GM19035 (cell line): ENCODE measurements at regions not wholly inside any gene's neighbourhood (a gene's known extent, or its start where the extent isn't known, plus 50 kb on each side); places are given as distances from the start of the nearest gene placed in this dataset.
"Not testable (repeated sequence)": the region's sequence is repeated elsewhere in the genome, so short reads cannot be mapped to it uniquely, and the experiment has no call there.

ENCODE experiments used
- ATAC-seq: cut with Tn5 transposase; IDR thresholded peaks from one replicate; pipeline ENCODE4 v1.9.1; 2021; ENCODE audit not compliant: unreplicated experiment

DNA sequence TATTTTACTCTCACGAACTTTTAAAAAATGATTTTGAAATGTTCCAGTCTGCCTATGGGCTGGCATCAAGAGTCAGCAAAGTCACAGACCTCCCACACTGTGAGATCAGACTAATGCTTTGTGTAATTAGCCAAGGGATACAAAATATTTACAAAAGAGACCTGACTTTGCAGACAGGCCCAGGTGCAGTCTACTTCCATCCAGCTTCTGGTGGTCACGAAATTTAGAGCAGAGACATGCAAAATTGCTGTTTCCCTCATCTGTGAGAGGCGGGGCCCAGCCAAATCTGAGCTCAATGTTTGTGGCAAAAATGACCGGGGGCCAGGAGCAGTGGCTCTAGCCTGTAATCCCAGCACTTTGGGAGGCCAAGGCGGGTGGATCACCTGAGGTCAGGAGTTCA is 82.5 kb upstream of the PITRM1 start:
- ATAC-seq, result no peak

DNA sequence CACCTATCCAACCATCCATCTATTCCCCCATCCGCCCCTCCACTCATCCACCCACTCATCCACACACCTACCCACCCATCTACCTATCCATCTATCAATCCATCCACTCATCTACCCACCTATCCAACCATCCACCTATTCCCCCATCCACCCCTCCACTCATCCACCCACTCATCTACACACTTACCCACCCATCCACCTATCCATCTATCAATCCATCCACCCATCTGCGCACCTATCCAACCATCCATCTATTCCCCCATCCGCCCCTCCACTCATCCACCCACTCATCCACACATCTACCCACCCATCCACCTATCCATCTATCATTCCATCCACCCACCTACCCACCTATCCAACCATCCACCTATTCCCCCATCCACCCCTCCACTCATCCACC is 81.4 kb upstream of the PITRM1 start:
- ATAC-seq, result not testable (repeated sequence)

DNA sequence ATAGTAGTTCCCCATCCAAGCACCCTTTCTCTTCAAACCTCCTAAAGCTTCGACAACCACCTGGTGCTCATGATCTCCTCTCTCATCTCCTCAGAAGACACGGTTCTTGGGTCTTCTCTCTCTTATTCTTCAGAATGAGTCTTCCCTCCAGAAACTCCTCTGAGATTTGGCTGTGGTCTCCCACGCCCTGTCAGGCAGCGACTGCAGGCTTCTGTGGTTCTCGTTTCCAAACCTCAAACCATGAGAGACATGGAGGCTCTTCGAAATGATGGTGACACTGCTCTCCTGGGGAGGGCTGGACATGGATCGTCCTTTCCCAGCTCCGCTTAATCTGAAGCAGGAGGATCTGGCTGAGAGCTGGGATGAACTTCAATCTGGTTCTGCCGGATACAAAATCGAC is 78.6 kb upstream of the PITRM1 start:
- no peak for ATAC-seq

DNA sequence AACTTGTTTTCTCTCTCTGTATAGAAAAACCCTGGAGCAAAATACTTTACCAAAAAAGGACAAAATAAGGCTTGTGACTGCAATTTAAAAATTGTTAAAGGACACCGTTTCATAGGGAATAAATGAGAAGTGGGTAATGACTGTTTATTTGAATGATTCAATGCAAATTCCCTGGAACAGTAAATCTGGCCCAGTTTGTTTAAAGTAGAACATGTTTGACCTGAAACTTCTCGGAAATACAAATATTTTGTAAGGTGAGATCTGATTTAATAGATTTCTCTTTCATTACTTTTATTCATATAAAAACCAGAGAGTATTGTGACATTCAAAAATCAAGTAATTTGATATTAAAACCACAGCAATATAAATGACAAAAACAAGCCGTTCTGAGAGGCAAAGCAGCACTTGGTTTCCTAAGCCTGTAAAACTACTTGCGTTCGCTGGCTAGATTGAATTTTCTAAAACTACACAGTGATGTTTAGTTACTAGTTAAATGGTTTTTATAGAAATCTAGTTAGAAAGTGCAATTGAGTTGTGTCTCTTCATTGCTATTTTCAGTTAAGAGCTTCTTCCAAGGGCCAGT is 76.8 kb upstream of the PITRM1 start:
- no peak for ATAC-seq

DNA sequence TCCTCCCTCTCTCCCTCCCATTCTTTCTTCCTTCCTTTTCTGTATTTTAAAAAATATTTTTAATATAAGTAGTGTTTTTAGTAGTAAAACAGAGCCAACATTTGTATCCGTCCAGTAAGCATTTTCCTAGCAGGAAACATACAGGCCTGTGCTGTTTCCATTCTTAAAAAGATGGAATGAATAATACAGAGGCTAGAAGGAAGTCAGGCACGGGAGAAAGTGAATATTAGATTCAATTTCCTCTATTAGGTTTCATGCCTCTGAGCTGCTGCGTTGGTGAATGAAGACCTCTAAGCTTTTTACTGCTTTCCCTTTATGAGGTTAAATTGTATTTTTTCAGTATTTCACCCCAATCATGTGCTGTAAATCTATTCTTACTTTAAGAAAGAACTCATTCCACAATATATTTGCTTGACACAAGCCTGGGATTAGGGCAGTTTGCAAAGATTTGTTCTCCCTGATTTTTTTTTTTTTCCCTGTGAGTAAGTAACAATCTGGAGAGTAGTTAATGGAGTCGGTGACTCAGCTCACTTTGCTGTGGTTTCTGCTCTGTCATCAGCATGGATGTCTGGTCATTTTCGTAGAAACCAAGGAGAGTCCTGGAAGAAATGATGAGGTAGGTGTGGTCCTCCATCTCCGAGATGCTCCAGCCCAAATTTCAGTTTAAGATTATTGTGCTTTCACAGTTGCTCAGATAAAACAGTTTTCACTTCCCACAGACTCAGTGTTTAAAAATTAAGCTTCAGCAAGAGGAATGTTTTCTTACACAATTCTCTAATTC is 76.1 kb upstream of the PITRM1 start:
- no peak for ATAC-seq

DNA sequence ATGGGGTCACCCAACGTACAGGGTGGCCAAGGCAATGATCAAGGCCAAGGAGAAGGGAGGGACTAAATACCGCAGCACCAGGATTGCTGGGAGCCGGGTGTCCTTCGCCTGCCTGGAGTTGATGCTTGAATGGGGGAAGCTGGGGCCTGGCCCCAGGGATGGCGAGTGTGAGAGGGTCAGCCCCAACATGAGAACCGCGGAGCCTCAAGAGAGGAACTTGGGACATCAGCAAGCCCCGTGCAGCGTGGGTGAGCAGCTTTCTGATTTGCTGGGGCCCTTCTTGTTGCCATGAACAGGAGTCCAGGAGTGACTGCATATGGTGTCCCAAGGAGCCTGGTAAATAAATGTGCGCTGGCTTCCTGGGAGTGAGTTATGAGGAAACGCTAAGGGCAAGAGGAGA is 72.8 kb upstream of the PITRM1 start:
- ATAC-seq, result no peak

DNA sequence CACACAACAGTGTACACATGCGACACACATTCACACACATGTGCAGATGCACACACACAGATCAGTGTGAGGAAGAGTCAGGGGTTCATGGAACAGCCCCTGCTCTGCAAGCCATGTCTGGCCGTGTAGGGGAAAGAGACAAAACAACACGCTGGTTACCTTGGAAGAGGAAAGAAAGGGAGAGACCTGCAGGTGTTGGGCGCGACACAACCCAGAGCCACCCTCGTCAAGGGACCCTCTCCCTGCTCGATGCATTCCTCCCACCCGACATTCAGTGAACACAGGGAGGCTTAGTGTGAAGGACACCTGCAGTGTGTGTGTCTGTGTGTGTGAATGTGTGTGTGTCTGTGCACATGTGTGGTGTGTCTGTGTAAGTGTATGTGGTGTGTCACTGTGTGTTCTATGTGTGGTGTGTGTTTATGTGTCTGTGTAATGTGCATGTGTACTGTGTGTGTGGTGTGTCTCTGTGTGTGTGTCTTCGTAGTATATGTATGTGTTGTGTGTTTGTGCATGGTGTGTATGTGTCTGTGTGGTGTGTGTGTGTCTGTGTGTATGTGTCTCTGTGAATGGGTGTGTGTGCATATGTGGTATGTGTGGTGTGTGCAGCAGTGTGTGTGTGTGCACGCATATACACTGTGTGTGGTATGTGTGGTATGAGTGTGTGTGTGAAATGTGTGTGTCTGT is 69.5 kb upstream of the PITRM1 start:
- ATAC-seq, result no peak

DNA sequence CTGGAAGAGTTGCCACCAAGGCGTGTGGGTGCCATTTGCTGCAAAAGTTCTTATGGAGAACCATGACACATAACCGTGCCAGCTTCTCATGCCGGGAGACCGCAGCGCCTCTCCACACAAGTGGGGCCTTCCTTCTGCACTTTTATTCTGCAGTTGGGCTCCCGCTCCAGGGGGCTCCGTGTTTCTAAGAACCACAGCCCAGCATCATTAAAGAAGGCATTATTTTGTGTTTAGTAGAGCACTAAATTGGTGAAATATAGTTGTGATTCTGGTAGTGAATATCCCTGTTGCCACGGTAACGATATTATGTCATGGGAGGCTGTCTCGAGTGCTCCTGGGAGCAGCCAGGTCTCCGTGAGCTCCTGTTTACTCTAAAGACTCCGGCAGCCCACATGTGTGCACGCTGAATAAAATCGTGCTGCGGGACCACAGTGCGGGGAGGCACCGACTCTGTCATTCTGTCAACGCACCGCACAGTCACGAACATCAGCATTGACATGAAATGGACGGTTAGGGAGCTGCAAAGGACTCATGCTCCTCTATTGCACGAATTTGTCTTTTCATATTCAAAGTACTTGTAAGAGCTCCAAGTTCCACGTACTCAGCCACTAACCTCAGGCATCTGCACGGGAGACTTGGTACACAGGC is 68.8 kb upstream of the PITRM1 start:
- ATAC-seq, result no peak

DNA sequence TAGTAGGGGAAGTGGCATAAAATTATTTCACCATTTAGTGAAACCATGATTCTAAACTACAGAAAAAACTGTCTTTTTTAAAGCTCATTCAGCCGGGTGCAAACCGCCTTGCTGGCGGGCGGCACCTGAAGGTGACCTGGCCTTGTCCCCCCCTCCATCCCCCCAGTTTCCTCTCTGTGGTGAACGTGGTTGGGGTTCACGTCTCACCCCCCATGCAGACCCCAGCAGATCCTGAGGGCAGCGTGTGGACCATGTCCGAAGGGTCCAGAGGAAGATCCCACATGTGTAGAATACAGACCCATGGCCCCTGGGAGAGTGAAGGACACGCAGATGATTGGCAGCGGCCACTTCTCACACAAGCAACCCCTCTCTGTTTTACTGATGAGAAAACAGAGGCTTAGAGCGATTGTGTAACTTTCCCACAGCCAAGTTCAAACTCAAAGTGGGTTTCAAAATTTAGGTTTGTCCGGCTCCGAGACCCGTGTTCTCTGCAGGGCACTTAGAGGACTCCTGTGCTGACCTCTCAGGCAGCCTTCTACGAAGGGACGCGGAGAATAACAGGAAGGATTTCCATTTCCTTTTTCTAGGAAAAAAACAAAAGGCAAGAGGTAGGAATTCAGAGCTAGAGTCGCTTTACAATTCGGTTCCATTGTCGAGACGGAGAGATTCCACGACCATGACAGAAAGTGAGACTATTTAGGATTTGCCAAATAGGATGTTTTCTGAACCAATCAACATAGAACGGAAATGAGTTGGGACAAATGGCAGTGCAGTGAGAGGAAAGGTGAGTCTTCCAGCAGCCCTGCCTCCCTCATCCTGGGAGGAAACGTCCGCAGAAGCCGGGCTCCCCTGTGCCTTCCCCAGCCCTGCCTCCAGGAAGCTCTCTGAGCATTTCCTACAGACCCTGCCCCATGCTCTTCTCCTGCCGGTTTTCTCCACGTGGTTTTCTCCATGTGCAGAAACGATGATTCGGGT is 67.6 kb upstream of the PITRM1 start:
- ATAC-seq, result no peak

DNA sequence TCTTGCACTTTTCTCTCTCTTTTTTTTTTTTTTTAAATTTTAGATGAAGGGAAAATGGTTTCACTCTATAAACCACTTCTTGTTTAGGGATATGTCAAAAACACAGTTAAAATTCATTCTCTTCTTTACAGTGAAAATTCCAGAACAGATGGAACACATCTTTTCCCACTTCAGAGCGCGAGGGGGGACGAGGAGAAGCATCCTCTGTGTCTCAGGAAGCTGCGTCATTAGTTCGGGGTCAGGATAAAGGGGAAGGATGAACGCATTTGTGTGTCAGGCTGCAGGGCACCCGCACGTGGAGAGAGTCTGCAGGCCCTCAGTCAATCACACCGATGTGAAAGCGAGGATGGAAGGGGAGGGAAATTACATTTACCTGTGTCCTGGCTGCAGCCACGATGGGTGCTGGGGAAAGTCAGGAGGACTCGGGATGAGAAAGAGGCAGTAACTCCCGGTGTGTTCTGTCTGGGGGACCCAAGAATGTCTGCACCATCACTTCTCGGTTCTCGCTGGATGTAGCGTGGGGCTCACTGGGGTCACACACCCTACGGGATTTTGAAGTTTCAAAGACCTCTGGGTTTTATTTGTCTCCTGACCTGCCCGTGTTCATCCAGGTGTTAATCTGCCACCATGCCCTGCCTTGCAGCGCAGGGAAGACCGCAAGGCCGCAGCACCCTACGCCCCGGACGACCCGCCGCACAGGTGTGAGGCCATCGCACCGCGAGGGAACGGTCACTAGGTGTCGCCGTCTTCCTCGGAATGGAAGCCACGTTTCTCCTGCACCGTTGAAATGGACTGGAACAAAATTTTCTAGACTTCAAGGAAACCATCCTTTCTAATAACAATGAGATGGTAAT is 66.7 kb upstream of the PITRM1 start:
- ATAC-seq, result peak; percentile 72

DNA sequence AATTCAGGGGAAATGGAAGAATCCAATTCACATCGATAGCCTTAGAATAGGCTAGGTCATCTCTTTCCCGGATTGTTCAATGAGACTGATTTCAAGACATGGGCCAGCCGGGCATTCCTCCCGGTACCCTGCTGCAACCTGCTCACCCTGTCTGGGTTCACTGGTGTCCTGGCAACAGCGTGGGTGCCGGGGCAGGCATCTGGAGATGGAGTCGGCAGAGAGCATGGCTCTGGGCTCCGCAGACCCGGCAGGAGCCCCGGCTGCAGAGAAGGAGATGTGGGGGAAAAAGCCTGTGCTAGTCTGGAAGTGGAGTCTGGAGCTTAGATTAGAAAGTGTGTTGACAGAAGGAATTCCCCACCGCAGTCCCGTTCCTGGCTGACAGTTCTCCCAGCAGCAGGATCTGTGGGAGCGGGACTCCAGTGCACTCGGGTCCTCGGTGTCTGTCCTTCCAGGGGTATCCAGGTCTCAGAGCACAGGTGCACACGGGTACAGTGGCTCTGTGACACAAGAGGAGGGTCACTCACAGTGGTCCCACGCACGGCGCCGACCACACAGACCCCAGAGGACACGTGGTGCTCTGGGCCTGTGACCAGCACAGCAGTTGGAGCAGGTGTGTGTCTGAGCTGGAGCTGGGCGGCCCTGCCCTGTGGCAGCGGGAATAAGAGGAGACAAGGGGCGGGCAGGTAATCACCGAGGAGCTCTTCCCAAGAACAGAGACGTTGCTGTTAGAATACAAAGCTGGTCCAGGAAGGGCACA is 65.7 kb upstream of the PITRM1 start:
- ATAC-seq, result no peak

DNA sequence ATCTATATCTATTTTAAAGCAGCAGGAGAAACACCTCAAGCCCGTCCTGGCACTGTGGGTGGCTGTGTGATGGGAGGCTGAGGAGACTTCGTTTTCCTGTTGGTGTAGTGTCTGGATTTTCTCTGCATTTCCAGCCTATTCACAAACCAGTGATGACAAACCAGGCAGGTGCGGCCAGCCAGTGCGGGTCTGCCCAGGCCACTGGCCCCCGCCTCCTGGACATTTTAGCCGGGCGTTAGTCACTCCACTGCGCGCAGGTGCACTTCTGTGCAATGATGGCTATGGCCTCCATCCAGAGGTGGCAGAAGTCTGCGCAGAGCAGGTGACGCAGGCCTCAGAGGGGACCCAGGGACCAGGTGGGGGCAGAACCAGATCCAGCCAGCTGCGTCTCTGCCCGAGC is 64.9 kb upstream of the PITRM1 start:
- no peak for ATAC-seq

DNA sequence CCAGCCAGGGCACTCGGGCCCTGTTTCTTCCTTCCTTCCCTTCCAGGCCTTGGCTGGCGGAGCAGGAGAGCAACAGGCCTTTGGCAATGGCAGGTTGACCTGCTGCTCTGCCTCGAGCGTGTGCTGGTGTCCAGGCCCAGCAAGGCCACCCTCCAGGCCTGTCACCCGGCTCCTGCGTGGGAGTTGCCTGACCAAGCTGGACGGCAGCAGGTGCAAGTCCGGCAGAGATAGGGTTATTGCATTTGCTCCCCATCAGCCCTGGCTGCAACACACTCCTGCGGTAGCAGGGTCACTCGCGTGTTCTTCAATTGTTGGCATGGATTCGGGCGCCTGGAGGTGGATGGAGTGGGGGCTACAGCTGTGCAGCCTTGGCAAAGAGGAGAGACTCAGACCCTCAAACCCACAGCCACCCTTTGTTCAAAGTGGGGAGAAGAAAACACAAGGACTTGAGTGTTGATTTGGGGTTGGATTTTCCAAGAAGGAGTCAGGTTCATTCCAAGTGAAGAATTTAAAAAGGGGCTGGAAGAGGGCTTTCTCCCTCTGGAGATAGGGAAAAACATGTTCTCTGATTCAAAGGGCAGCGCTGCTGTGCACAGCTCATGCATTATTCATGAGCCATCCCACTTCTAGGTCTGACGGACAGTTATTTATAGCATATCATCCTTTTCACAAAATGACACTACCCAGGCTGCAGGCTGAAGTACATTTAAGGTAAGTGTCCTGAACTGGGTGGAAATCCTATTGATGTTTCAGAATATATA is 64.2 kb upstream of the PITRM1 start:
- ATAC-seq, result no peak

DNA sequence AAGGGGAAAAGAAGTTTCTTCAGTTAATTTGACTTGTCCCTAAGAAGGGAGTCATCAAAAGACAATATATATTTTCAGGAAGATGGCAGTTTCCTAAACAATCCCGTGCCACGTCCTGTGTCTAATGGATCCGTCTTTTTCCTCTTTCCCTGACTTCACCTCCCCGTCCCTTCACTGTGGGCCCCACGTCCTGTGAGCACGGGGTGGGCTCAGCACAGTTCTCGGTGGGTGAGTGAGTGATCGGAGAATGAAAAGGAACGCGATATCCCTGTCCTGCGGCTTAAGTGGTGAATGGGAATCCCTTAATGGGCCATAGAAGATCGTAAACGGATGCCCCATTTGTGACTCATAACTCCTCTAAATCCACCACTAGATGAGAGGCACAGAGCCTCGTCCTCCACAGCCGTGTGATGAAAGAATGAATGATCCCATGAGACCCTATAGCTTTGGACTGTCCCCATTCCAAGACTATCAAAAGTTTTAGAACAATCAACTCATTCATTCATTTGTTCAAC is 63.5 kb upstream of the PITRM1 start:
- ATAC-seq, result no peak

DNA sequence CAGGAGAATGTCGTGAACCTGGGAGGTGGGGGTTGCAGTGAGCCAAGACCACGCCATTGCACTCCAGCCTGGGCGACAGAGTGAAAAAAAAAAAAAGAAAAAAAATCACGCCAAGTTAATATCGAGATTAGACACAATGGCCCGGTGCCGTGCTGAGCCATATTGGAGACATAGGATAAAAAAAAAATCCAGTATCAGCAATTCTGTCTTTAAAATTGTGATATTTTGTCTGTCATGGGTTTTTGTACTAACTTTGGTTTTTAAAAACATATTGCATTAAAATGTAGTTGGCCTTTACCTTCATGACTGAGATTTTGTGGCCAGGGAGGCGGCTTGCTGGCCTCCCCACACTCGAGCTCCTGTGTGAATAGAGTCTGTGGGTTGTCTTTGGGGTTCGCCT is 62.8 kb upstream of the PITRM1 start:
- ATAC-seq, result no peak

DNA sequence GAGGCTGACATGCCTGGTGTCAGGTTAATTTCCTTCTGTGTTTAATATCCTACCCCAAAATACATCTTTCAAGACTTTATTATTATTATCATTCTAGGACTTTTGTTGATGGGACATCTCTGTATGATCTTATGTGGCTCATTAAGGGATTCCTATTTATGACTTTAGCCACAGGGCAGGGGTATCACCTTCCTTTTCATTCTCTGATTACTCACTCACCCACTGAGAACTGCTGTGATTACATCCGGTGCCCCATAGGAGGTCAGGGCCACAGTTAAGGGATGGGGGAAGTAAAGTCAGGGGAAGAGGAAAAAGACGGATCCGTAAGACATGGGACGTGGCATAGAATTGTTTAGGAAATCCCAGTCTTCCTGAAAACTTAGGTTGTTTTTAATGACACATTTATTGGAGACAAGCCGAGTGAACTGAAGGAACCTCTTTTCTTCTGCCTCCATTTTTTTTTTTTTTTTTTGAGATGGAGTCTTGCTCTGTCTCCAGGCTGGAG is 61.0 kb upstream of the PITRM1 start:
- no peak for ATAC-seq

DNA sequence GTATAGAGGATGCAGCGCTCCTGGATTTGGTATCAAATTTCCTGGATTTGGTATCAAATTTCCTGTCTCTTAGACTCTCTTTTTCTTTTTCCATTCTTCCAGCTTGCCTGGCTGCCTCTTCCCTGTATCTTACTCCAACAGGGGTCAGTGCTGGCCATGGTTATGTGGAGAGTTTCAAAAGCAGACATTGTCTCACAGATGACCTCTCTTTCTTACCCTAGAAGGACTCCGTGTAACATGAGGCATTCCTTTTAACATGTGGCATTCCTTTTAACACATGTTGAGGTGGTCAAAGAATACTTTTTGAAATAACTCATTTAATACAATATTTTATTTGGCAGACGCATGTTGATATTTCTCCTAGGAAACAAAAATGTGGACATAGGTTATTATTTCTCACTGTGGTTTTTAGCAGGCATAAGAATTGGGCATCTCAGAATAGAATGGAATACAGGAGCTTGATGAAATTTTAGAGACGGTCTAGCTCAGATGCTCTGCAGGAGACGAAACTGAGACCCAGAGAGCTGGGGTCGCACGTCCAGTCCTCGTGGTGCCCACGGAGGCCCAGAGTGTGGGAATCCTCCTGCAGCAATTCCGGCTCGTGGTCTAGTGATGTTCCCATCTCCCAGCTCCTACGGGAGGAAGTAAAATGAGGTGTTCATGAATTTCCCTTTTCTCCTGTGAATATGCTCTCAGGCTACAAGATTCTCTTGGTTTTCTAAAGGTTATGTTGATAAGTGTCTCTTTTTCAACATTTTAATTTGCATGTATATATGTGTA is 59.6 kb upstream of the PITRM1 start:
- no peak for ATAC-seq
